Hepatocyte (in vitro differentiated cells): ENCODE measurements at regions not wholly inside any gene's neighbourhood (a gene's known extent, or its start where the extent isn't known, plus 50 kb on each side); places are given as distances from the start of the nearest gene placed in this dataset.

ENCODE experiments used
- DNase-seq: peaks from one replicate; pipeline ENCODE4 v3.0.0-alpha.2; 2016; ENCODE audit warnings: low spot score
- H2AFZ ChIP-seq: fragments of 200-600 bp; sonication (generic); 2 replicates; pipeline ENCODE4 v1.6.0; 2016; ENCODE audit warnings: antibody characterized with exemption, mild to moderate bottlenecking
- H3K27ac ChIP-seq: fragments of 200-600 bp; sonication (generic); 2 replicates; pipeline ENCODE4 v1.5.1; 2016; ENCODE audit warnings: mild to moderate bottlenecking
- H3K27me3 ChIP-seq: fragments of 200-600 bp; sonication (generic); 2 replicates; pipeline ENCODE4 v1.6.1; 2016
- H3K36me3 ChIP-seq: fragments of 200-600 bp; sonication (generic); replicated peaks from 2 replicates; pipeline ENCODE4 v1.5.1; 2016; ENCODE audit warnings: low read depth; ENCODE audit not compliant: insufficient read depth
- H3K4me1 ChIP-seq: fragments of 200-600 bp; sonication (generic); 2 replicates; pipeline ENCODE4 v1.5.1; 2016; ENCODE audit warnings: mild to moderate bottlenecking, moderate library complexity; ENCODE audit not compliant: insufficient read depth
- H3K4me2 ChIP-seq: fragments of 200-600 bp; sonication (generic); 2 replicates; pipeline ENCODE4 v1.6.0; 2016
- H3K4me3 ChIP-seq: fragments of 200-600 bp; sonication (generic); 2 replicates; pipeline ENCODE4 v1.5.1; 2016; ENCODE audit warnings: mild to moderate bottlenecking
- H3K79me2 ChIP-seq: fragments of 200-600 bp; sonication (generic); 2 replicates; pipeline ENCODE4 v1.6.0; 2017; ENCODE audit warnings: mild to moderate bottlenecking
- H3K9me2 ChIP-seq: fragments of 200-600 bp; sonication (generic); replicated peaks from 2 replicates; pipeline ENCODE4 v1.6.0; 2017; ENCODE audit warnings: mild to moderate bottlenecking; ENCODE audit not compliant: insufficient read depth
- H3K9me3 ChIP-seq: fragments of 200-600 bp; sonication (generic); 2 replicates; pipeline ENCODE4 v1.5.1; 2016; ENCODE audit warnings: low read depth, mild to moderate bottlenecking
- H4K20me1 ChIP-seq: fragments of 200-600 bp; sonication (generic); 2 replicates; pipeline ENCODE4 v1.6.0; 2016; ENCODE audit warnings: mild to moderate bottlenecking; ENCODE audit not compliant: insufficient read depth, poor library complexity, severe bottlenecking
- CTCF ChIP-seq: fragments of 200-600 bp; sonication (generic); IDR thresholded peaks from 2 replicates; pipeline ENCODE4 v1.5.1; 2016; ENCODE audit warnings: antibody characterized with exemption, mild to moderate bottlenecking; ENCODE audit not compliant: poor library complexity
- EZH2 ChIP-seq: fragments of 200-600 bp; sonication (generic); IDR thresholded peaks from 2 replicates; pipeline ENCODE4 v1.6.1; 2016; ENCODE audit warnings: antibody characterized with exemption, mild to moderate bottlenecking, borderline replicate concordance
- EZH2phosphoT487 ChIP-seq: fragments of 200-600 bp; sonication (generic); IDR thresholded peaks from one replicate; pipeline ENCODE4 v1.6.1; 2018; ENCODE audit warnings: antibody characterized with exemption, mild to moderate bottlenecking, low read depth, moderate library complexity; ENCODE audit not compliant: unreplicated experiment, severe bottlenecking
- WGBS: methylation state at CpG from one replicate; pipeline ENCODE4 v1.1.6; 2016; ENCODE audit warnings: low lambda C conversion rate; ENCODE audit errors: missing lambda C conversion rate; 5-methylcytosine and 5-hydroxymethylcytosine counted together

DNA sequence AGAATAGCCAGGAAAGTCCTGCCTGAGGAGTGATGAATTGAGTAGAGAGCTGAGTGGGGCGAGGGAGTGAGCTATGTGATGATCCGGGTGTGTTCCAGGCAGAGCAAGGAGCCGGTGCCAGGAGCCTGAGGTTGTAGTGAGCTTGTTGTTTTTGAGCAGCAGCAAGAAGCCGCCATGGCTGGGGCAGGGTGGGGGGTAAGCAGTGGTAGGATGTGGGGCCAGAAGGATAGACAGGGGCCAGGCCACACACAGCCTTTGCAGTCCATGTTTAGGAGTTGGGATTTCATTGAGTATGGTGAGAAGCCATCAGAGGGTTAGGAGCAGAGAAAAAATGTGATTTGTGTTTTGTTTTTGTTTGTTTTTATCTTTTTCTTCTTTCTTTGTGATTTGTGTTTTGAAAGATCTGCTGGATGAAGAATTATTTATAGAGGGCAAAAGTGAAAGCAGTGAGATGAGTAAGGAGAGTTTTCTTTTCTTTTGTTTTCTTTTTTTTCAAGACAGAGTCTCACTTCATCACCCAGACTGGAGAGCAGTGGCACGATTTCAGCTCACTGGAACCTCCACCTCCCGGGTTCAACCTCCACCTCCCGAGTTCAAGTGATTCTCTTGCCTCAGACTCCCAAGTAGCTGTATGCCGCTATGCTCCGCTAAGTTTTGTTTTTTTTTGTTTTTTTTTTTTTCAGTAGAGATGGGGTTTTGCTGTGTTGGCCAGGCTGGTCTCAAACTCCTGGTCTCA, 92.3 kb upstream of the BCAT1 start:
- Histone ChIP-seq H3K4me1 (no peaks in the 10 kb centered on the region), H3K27ac (no peak overlapping the region), H3K9me3 (peaks cover 4% of the 10 kb centered on the region), H3K79me2 (no peaks in the 10 kb centered on the region), H3K4me2 (no peak overlapping the region), H4K20me1 (no peaks in the 10 kb centered on the region), H3K27me3 (no peaks in the 10 kb centered on the region), H3K36me3 (no peaks in the 10 kb centered on the region), H3K9me2 (no peaks in the 10 kb centered on the region), H2AFZ (no peak overlapping the region), H3K4me3 (no peak overlapping the region)
- DNase-seq = no peak
- WGBS = 83% methylated on average over 9 of the region's 9 CpGs
- TF ChIP-seq EZH2 = no peak
- no peak for TF ChIP-seq CTCF
- no peak for TF ChIP-seq EZH2phosphoT487

DNA sequence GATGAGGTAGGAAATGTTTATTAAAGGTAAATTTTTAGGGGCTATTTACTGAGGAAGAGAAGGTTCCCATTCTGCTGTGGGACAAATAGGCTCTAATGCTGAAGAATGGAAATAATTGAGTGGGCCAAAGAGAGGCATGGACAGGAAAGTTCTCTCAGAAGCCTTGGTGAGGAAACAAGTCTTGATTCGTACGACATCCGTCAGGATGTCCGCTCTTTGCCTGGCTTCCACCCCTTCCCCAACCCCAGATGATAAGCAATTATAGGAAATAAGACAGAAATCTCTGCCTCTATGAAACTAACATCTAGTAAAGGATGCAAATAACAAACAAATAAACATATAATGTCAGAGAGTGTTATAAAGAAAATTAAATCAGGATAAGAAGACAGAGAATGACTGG, 91.7 kb upstream of the BCAT1 start:
- WGBS = 90% methylated on average over 4 of the region's 4 CpGs
- TF ChIP-seq CTCF (no peak), EZH2phosphoT487 (no peak)
- Histone ChIP-seq H3K4me1 (no peaks in the 10 kb centered on the region), H3K9me3 (no peaks in the 10 kb centered on the region), H3K4me3 (no peak overlapping the region), H3K27me3 (peaks cover under 1% of the 10 kb centered on the region), H2AFZ (no peak overlapping the region), H3K27ac (no peak overlapping the region), H3K4me2 (no peak overlapping the region), H3K9me2 (no peaks in the 10 kb centered on the region), H3K79me2 (no peaks in the 10 kb centered on the region), H3K36me3 (no peaks in the 10 kb centered on the region), H4K20me1 (no peaks in the 10 kb centered on the region)
- no peak for DNase-seq

GRCh38 chr12:25034676-25035075, 85.8 kb upstream of the BCAT1 start:
- no peak for DNase-seq
- Histone ChIP-seq H4K20me1 (no peaks in the 10 kb centered on the region), H3K9me3 (no peaks in the 10 kb centered on the region), H3K27ac (no peak overlapping the region), H3K4me3 (no peak overlapping the region), H3K4me2 (no peak overlapping the region), H3K27me3 (peaks cover 9% of the 10 kb centered on the region), H3K4me1 (no peaks in the 10 kb centered on the region), H2AFZ (no peak overlapping the region), H3K36me3 (no peaks in the 10 kb centered on the region), H3K79me2 (no peaks in the 10 kb centered on the region), H3K9me2 (no peaks in the 10 kb centered on the region)
- TF ChIP-seq CTCF (no peak), EZH2phosphoT487 (no peak), EZH2 (no peak)
- 86% methylated on average over 4 of the region's 4 CpGs for WGBS
